Suppressor macrophage (primary cell): ENCODE measurements at regions not wholly inside any gene's neighbourhood (a gene's known extent, or its start where the extent isn't known, plus 50 kb on each side); places are given as distances from the start of the nearest gene placed in this dataset.

ENCODE experiments used
- DNase-seq, 4 experiments: peaks; one replicate each; pipeline ENCODE4 v3.0.0-alpha.2; 2020 to 2022

DNA sequence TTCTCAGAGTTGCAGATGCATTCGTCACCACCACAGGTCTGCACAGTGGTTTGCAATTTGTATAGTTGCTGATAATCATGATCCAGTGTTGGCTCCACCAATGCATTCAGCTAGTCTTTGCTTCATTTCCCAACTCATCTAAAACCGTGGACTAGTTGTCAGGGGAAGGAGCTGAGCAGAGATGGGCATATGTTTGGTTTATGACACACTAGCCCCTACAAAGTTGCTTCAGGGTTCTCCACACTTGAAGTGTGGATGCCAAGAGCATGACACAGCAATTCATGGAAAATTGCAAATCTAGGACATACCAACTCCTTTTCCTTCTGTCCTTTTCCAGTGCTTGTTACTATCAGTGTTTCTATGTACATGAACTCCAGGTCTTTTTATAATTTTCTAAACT is 168.0 kb downstream of the TNFSF13B start:
- no peak for DNase-seq

DNA sequence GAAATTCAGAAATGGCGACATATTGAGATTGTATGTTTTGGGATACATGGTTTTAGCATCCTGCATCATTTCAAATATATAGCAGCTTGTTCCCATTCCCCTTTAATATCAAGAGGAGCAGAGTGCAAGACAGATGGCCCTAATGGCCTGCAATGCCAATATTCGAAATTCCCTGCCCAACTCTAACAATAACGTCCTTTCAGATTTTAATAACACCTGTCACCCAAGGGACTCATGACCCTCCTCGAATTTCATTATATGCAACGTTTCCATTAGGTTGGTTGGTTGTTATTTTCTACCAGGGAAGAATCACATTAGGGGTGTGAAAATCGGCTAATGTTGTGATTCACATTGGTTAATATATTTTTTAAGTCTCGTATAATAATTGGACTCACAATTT is 170.0 kb downstream of the TNFSF13B start:
- no peak for DNase-seq

DNA sequence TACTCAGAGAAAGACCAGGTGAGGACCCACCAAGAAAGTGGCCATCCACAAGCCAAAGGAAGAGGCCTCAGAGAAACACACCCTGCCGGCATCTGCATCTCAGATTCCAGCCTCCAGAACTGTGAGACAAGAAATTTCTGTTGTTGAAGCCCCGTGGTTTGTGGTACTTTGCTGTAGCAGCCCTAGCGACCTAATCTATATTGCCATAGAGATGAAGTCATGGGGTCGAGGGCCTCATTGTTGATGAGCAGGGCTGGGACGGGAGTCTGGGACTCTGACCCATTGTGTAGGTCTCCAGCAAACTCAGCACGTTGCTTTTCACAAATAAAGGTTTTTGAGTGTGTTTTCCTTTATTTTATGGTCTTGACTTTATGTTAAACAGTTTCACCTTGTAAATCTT is 174.9 kb downstream of the TNFSF13B start:
- DNase-seq: no peak

DNA sequence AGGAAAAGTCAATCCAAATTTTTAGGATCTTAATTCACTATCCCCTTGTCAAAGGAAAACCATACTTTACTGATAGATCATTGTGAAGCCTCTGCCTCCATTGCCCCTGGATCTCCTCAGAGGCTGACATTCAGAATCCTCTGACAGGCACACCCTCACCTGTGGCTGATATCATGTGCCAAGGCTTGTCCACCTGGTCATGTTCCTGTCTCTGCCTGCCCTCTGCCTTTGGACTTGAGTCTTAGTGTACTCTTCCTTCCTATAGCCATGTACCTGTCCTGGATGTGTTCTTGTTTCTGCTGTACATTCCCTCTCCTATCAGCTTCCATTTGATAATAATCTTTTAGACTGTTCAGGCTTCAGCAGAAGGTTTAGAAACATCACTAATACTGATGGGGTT is 179.4 kb downstream of the TNFSF13B start:
- no peak for DNase-seq

DNA sequence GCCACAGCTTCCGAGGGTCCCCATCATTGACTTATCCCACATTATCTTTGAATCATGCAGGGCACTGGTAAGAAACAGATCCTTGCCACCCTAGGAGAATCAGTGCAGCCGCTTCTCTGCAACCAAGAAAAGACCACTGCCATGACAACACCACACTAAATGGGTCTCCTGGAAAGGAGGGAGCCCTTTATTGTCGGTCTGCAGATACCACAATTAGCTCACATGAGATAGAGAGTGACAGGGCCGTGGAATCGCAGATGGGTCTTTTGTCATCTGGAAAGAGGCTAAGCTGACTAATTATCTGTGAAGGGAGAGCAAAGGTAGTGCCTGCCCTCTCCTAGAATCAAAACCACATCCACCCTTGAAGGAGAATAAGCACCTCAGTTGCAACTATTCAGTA is 178.3 kb upstream of the MYO16 start:
- no peak for DNase-seq

DNA sequence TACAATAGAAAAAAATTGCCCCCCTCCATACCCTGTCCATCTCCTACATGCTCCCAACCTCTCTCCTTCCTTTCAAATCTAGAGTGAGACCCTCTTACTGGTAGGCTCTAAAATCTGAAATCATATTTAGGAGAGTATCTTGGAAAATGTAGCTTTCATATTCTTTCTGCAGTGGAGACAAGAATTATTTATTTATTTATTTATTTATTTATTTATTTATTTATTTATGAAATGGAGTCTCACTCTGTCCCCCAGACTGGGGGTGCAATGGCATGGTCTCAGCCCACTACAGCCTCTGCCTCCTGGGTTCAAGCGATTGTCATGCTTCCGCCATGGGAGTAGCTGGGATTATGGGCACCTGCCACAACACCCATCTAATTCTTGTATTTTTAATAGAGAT is 174.1 kb upstream of the MYO16 start:
- no peak for DNase-seq

DNA sequence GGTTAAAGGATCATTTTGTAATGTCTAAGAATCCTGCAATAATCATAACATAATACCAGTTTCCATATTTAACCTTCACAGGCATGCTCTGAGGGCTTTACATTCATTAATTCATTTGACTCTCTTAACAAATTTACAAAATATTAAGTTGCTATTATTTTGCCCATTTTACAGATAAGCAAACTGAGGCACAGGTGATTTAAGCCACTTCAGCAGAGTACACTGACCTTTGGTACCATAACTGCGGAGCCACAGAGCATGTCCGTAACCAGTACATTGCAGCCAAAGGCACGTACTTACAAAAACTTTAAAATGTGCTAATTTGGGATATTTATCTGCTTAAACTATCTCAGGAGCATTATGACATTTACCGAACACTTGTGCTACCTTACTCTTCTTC is 169.4 kb upstream of the MYO16 start:
- DNase-seq: no peak

DNA sequence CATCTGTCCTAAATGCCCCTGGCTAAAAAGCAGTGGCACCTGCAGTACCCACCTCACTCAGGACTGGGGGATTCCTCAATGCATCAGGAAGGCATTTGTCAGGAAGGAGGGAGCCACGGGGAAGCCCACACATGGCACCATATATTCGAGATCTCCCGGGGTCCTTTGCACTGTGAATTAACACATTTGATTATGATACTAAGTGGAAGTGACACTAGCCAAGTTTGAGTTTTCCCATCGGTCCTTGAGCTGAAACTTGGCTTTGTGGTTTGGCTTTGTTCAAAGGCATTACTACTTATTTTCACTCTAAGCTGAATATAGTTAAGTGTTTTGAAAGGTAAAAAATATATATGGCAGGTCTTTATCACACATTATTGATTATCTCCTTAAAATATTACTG is 168.7 kb upstream of the MYO16 start:
- DNase-seq: no peak

DNA sequence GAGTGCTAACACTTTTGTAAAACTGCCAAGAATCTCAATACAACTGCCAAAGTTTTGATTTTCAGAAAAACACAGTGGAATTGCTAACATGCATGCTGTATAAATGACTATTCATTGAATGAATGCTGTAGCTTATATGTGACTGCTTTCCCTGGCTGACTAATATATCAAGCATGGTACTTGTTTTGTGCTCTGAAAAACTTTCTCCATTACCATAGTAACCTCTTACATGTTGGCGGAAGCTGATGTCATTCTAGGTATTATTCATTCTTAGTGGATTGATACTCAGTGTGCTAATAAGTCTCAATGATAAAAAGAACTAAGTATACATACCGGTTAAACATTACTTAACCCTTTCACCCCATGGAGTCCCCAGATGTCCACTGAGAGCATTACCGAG is 166.1 kb upstream of the MYO16 start:
- DNase-seq: no peak

DNA sequence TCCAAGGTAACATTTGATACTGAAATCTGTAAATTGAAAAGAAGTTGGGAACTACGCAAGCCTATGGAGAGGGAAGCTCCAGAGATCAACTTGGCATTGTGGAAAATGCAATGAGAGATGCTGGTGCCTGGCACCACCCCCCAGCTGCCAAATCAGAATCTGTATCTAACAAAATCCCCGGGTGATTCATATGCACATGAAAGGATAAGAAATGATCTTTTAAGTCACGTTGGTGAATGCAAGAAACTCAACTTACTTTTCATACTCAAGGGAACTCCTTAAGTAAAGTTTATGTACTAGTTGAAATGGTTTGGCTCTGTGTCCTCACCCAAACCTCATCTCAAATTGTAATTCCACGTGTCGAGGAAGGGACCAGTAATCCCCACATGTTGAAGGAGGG is 158.5 kb upstream of the MYO16 start:
- no peak for DNase-seq

DNA sequence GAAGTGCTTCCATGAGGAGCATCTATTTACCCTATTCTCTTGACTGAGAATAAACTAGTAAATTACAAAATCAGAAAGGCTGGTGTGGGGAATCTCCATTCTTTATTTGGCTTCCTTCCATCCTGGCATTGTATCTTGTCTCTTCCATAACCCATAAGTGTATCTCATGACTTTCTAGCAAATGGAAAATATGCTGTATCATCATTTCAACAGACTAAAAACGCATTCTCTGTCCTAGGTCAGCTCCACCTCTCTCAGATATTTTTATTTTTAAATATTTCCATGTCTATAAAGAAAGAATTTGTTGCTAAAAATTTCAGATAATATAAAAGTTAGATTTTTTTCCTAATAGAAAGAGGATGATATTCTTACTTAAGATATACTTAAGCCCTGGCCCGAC is 154.2 kb upstream of the MYO16 start:
- DNase-seq: no peak

DNA sequence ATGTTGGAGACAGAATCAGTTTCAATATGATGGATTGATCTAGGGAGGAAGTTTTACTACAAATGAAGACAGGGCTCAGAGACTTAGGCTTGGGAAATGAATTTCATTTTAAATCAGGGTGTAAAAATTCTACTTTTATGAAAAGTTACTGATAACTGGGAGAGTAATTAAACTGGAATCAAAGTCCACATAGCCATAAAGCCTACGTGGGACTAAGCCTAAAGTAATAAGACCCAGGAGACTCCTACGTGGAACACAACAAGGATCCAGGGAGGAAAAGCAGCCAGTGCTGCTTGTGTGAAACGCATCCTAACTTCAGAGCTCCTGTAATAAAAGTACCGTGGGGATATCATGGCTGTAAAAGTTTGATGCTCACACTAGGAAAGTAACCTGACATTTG is 152.0 kb upstream of the MYO16 start:
- no peak for DNase-seq

DNA sequence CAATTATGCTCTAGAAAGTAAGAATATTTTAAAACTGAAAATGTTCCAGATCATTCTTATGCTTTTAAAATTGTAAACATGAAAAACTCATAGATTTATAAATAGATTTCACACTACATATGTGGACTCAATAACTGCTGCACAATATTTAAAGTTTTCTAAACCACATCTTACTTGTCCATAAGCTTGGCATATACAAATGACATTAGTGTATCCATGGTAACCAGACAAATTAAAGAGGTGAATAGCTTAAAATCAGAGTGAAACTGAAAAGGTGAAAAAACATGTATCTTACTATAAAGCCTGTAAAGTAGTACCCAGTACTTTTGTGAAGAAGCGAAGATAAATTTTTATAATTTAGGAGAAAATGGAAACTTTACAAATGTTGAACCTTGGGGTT is 151.2 kb upstream of the MYO16 start:
- no peak for DNase-seq

DNA sequence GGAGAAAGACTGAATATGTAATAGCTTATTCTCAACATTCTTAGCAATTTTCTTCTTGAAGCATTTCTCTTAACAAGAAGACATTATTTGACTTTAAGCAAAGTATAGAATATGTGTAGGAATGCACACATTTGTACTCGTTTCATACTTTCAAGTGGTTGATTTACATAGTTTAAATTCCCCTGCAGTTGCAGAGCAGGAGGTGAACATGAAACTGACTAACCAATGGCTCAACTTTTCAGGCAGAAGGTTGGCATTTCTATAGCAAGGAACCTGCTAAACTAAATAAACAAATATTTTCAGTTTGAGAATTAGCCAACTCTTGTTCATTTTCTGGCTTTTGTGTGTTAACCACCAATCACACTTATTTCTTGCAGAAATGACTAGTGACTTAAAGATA is 145.4 kb upstream of the MYO16 start:
- no peak for DNase-seq

DNA sequence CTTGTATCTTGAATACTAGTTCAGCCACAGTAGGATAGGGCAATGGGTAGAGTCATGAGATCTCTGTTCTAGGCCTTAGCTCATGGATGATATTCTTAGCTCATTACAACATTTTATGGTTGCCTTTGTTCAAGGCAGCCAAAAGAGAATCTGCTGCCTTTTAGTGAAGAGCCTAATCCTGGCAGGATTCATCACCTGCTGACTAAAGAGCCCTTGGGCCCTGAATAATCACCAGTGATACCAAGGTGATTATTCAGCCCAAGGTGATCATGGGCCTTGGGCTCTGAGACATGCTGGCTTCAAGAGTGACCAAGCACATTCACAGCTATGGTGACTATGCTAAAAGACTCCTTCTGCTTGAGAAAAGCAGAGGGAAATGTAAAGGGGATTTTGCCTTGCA is 143.3 kb upstream of the MYO16 start:
- no peak for DNase-seq

DNA sequence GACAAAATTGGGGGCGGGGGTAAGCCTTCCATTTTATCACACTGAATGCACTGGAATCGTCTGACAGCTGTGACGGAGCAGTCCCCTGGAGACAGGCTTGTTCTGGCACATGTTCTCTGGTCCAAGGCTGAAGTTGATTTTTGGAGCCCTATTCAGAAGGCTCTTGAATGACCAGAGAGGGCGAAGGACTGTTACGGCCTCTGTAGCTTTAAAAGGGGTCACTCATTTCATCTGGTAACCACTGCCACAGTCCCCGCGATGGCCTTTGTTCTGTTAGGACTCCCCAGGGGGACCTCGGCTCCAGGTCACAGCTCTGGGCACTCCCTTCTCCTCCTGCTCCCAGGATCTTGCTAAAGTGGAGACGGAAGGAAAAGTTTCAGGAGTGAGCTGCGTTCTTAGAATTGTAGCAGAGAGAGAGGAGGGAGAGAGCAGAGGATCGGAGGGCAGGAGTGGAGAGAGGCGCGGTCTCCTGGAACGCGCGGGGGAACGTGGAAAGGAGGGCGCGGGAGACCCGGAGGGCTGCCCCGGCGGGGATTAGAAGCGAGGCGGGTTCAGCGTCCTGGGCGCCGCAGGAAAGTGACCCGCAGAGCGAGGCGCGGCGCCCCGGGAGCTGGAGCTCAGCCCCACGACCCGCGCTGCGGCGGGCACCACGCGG is 134.3 kb upstream of the MYO16 start:
- no peak for DNase-seq

DNA sequence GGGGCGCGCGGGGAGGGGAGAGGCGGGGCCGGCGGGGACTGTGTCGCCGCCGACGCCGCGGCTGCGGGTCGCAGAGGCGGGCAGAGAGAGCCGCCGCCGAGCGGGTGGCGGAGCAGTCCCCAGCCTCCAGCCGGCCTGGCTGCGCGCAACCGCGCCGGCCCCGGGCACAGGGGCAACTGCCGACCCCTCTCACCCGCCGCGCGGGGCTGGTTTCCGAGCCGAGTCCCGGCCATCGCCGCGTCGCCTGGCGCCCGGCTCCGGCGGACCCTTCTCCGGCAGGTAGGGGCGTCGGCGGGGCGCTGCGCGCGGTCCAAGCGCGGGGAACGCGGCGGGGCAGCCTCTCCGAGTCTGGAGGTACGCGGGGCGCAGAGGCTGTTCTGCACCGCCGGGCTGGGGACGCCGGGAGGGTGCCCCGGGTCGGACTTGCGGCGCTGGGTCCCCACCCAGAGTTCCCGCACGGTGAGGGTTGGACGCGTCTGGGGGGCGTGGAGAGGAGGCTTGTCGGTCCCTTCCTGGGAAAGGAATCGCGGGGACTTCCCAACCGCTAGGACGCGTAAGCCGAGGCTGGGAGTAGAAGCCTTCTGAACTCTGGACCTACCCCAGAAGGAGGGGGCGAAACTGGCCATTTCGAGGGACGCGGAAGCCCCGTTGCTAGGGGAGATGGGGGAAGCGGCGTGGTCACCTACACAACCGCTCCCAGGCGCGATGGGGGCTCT is 133.6 kb upstream of the MYO16 start:
- peak in 1 of 4 experiments; percentile 4 for DNase-seq

DNA sequence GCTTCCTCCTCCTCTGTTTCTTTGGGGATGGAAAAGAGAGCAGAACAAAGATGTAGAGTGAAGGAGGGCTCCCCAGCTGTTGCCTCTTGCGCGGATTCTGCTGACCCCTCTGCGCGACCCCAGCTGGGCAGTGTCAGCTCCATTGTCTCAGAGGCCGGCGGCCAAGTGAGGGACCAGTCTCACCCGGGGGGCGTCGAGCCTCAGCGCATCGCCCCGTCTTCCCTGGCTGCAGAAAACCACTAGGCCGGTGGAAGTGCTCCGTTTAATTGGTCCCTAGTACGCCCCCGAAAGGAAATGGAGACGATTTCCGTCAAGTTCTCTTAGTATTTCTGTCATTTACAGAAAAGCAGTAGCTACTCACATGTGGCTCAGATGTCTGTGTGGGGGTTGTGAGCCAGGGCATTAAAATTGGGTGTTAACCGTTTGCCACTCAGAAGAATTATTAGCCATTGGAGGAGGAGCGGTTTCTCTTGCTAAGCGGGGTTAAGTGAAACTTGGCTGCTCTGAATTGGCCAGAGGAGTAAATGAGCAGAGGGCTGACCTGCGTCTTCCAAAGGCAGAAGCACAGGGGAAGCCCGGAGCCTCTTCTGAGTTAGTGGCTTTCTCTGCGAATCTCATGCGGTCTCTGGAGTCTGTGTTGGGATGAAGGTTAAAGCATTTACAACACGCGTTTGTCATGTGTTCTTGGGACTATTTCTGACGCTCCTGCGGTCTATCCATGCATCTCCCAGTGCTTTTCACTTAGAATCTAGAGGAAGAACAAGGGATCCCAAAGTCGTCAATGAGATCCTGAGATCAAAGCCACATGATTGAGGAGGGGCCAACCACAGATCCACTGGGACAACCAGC is 132.8 kb upstream of the MYO16 start:
- DNase-seq: peak in 1 of 4 experiments; percentile 4

DNA sequence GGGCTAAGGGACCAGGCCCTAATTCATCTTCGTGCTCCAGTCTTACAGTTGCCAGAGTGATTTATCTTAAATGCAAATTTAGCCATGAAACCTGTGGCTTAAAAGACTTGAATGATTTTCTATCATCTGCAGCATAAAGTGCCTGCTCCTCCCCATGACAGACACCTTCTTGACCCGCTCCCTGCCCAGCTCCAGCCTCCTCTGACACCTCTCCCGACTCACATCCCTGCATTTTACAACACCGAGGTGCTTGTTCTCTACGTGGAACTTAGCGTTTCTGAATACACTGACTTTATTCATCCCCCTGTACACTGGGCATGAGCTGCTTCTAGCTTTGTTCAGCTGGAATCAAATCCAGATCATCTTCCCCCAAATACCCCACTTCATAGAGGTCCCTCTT is 128.7 kb upstream of the MYO16 start:
- no peak for DNase-seq

DNA sequence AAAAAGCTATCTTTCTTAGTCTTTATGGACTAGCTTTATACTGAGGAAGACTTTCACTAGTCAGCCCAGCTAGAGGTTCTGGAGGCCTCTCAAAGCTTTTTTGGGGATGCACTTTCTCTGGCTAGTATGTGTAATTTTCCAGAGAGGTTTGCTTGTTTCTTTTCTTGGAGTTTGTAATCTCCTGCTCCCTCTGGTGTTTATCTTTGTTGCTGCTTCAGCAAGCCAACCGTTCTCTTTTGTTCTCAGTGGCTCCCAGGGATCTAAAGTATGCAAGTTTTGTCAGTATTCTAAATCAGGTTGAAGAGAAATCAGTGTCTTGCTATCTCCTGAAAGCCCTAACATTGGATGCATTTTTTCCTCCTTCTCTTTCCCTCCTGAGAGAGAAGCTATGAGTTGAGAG is 121.1 kb upstream of the MYO16 start:
- peak; percentile 42 to 66 (median 52) for DNase-seq

DNA sequence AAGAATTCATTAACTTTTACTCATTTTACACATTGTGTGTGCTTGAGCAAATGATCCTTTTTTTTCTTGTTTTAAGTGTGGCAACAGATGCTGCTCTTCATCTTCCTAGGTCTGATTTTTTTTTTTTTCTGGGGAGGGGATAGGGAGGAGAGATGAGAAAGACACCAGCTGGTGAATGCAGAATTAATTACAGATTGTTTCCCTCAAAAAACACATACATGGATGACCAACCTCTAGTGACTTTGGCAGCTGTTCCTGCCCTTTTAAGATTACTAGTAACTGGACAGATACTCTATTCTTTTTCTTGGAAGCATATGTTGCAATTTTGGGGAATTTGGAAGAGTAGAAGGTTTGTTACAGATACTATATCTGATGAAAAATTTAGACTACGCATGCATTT is 103.6 kb upstream of the MYO16 start:
- DNase-seq: no peak

DNA sequence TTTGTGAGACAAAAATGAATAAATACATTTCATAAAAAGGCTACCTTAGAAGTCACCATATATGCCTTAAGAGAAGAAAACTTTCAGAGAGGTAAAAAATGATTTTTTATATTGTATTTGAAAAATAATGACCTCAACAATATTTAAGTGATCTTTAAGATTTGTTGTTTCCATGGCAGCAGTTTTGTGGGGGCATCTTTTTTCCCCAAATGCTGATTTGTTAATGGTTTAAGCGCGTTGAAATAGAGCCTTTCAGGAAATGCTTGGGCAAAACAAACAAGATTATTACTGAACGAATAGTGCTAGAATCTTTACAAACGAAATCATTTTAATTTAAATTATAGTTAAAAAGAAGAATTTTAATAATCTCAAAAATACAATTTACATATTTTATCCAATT is 103.1 kb upstream of the MYO16 start:
- DNase-seq: no peak

DNA sequence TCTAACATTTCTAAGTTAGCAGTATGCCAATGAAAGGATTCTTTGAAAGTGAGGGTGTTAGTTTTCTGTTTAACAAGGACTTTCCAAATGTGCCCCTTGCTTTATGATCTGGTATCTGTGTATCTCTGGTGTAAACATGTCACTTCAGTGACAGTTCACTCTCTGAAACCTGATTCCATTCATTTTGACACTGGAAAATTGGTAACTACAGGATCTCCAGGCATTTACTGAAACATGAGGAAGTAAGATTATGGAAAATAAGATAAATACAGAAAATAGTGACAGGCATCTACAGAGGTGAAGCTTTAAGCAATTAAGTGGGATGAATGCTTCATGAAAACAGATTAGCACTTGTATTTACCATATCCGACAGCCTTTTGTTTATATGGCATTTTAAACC is 101.6 kb upstream of the MYO16 start:
- DNase-seq: no peak

DNA sequence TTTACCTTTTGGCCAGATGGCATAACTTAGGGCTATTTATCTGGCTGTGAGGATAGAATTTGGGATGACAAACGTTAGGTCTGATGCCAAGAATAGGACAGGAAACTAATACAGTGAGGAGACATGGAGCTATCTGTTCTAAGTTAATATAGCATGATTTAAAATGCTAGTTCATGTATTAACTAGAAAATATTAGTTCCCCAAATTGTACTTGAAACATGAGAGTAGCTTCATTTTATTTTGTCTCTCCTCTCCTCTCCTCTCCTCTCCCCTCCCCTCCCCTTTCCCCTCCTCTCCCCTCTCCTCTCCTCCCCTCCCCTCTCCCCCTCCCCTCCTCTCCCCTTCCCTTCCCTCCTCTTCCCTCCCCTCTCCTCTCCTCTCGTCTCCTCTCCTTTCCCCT is 101.1 kb upstream of the MYO16 start:
- no peak for DNase-seq
